ENCODE measurements at regions not wholly inside any gene's neighbourhood (a gene's known extent, or its start where the extent isn't known, plus 50 kb on each side); places are given as distances from the start of the nearest gene placed in this dataset.

- DNase-seq = peak; percentile 3
Measured at GRCh38 chr20:22366631-22367030, 217.7 kb downstream of the FOXA2 start.

GRCh38 chr20:22354647-22355046, 229.7 kb downstream of the FOXA2 start:
- no peak for DNase-seq

- DNase-seq = no peak
Measured at GRCh38 chr20:22353586-22353985, 230.8 kb downstream of the FOXA2 start.

GRCh38 chr20:22352019-22352418, 232.4 kb downstream of the FOXA2 start:
- no peak for DNase-seq

GRCh38 chr20:22350624-22351023, 233.7 kb downstream of the FOXA2 start:
- DNase-seq = no peak

- no peak for DNase-seq
Measured at GRCh38 chr20:22348010-22348409, 236.4 kb downstream of the FOXA2 start.

GRCh38 chr20:22346716-22347115, 237.7 kb downstream of the FOXA2 start:
- no peak for DNase-seq

- DNase-seq = no peak
Measured at GRCh38 chr20:22343612-22344011, 240.8 kb downstream of the FOXA2 start.

GRCh38 chr20:22342410-22342809, 242.0 kb downstream of the FOXA2 start:
- no peak for DNase-seq

- no peak for DNase-seq
Measured at GRCh38 chr20:22341508-22341907, 242.9 kb downstream of the FOXA2 start.

GRCh38 chr20:22339946-22340345, 244.4 kb downstream of the FOXA2 start:
- no peak for DNase-seq

- peak; percentile 53 for DNase-seq
Measured at GRCh38 chr20:22339091-22339881, 245.1 kb downstream of the FOXA2 start.

- DNase-seq = no peak
Measured at GRCh38 chr20:22338140-22338708, 246.1 kb downstream of the FOXA2 start.

- no peak for DNase-seq
Measured at GRCh38 chr20:22335210-22335609, 249.2 kb downstream of the FOXA2 start.

- peak; percentile 25 for DNase-seq
Measured at GRCh38 chr20:22333885-22334545, 250.4 kb downstream of the FOXA2 start.

- DNase-seq = no peak
Measured at GRCh38 chr20:22324505-22324904, 259.9 kb downstream of the FOXA2 start.

GRCh38 chr20:22322513-22322912, 261.9 kb downstream of the FOXA2 start:
- DNase-seq = no peak

- DNase-seq = no peak
Measured at GRCh38 chr20:22321191-22321590, 263.2 kb downstream of the FOXA2 start.

- no peak for DNase-seq
Measured at GRCh38 chr20:22320245-22320915, 264.0 kb downstream of the FOXA2 start.

GRCh38 chr20:22315771-22316170, 268.6 kb downstream of the FOXA2 start:
- DNase-seq = no peak

- no peak for DNase-seq
Measured at GRCh38 chr20:22315073-22315472, 269.3 kb downstream of the FOXA2 start.

- peak; percentile 40 for DNase-seq
Measured at GRCh38 chr20:22312744-22313346, 271.5 kb downstream of the FOXA2 start.

- DNase-seq = no peak
Measured at GRCh38 chr20:22308934-22309333, 275.4 kb downstream of the FOXA2 start.
